LHCN-M2 (cell line): ENCODE measurements at regions not wholly inside any gene's neighbourhood (a gene's known extent, or its start where the extent isn't known, plus 50 kb on each side); places are given as distances from the start of the nearest gene placed in this dataset.
"Not testable (repeated sequence)": the region's sequence is repeated elsewhere in the genome, so short reads cannot be mapped to it uniquely, and the experiment has no call there.

Source experiments
- DNase-seq: peaks from one replicate; pipeline ENCODE4 v3.0.0-alpha.2; 2012; ENCODE audit warnings: low read depth

GRCh38 chr21:14614287-14614686 lies 68.2 kb upstream of the SAMSN1 start:
- DNase-seq: no peak

DNA sequence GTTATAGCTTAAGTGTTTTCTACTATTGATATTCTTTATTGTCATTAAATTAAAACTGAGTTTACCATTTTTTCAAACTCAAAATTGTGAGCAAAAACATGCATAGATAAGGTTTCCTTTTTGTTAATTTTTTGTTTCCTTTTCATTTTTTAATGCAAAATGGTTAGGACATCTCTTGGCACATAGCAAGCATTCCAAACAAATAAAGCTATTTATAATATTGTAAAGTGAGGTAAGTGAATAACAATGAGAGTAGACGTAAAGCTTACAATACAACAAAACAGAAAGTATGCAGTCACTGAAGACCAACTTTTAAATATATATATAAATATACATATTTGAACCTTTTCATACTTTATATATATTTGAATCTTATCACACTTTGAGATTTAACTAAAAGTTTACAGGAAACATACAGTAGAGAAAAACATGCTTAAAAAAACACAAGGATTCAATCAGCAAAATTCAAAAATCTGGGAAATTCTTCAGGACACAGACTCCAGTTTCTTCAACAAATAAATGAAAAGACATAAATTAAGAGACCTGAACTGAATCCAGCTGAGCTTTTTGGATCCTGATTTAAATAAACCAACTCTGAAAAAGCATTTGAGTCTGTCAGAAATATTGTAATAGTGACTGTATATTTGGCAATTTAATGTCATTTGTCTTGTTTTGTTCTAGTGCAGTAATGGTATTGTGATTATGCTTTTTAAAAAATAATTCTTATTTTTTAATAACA lies 67.5 kb upstream of the SAMSN1 start:
- no peak for DNase-seq

DNA sequence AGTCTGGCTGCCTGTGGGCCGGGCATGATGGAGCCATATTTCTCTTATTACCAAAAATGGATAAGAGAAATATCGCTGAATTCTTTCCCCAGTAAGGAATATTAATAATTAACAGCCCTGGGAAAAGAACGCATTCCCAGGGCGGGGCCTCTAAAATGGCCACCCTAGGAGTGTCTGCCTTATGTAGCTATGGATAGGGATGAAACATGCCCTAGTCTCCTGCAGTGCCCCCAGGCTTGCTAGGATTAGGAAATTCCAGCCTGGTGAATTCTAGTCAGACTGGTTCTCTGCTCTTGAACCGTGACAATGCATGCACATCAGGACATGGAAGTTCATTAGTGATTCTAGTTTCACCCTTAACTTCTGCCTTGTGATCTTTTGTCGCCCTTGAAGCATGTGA lies 64.0 kb upstream of the SAMSN1 start:
- not testable (repeated sequence) for DNase-seq

GRCh38 chr21:14609274-14609673 lies 63.2 kb upstream of the SAMSN1 start:
- DNase-seq: no peak

GRCh38 chr21:14607262-14607661 lies 61.1 kb upstream of the SAMSN1 start:
- DNase-seq: no peak

DNA sequence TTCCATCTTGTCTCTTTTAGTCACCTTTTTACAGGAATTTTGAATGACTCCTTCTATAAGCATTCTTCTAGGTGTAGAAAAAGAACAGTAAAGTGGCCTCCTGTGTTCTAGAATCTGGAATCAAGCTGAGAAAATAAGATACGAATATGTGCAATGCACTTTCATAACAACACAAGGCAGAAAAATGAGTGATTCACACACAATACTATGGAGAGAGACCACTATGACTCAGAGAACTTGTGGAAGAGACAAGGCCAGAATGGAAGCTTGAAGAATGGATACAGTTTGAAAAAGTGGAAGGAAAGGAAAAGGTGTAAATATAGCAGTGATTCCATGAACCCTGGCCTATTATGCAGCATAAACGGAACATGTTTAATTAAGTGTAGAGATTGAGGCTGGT lies 57.1 kb upstream of the SAMSN1 start:
- peak; percentile 26 for DNase-seq

DNA sequence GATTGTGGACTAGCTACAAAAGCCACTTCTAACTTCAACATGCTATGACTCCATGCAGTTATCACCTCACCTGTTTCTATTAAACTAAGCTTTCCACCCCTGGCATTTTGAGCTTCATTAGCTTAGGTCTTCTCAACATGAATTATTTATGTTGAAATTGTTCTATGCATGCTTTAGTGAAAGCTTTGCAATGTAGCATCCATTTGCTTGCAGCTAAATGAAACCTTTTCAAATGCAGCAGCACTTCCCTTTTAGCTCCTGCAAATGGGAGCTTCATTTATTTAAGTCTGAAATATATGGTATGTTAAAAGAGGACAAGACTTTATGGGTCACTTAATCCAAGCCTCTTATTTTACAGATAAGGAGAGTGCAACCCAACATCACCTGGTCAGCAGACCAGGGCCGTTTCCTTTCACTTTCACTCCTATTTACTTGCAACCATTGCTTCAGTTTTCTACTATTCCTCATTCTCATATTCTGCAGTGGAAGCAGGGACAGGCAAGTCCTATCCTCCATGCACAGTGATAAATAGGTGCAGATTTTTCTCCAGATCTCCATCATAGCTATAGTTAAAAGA lies 56.4 kb upstream of the SAMSN1 start:
- no peak for DNase-seq

DNA sequence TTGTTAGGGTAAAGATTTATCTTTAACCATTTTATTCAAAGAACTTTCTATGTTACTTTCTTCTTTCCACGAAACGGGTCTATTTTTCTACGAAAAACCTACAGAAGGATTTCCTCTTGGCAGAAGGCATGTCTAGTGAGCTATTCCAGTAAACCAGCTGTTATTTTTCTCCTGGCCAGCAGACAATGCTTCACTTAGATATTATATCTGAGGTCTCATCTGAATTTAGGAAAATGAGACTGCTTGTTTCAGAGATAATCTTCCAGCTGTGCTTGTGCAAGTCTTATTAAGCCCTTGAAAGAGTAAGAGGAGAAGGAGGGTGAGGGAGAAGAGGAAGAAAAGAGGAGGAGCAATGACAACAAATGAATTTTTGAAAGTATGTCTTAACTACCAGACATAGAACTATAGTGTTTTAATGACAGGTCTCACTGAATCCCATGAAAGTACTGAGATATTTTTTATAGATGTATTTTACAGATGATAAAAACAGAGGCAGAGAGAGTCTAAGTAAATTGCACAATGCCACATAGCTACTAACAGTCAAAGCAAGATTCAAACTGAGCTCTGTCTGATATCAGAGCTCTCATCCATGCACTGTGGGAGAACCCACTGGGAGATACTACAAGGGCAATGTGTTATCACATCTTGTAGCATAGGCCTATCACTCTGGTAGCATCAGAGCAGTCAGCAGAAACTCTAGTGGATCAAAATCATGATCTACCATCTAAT lies 54.6 kb upstream of the SAMSN1 start:
- DNase-seq: no peak

GRCh38 chr21:14598065-14598464 lies 52.0 kb upstream of the SAMSN1 start:
- no peak for DNase-seq
